GM19351 (cell line): ENCODE measurements at regions not wholly inside any gene's neighbourhood (a gene's known extent, or its start where the extent isn't known, plus 50 kb on each side); places are given as distances from the start of the nearest gene placed in this dataset.
"Not testable (repeated sequence)": the region's sequence is repeated elsewhere in the genome, so short reads cannot be mapped to it uniquely, and the experiment has no call there.

ENCODE experiments used
- ATAC-seq: cut with Tn5 transposase; IDR thresholded peaks from one replicate; pipeline ENCODE4 v1.9.1; 2021; ENCODE audit warnings: mild to moderate bottlenecking, moderate library complexity; ENCODE audit not compliant: unreplicated experiment

GRCh38 chr7:42688056-42688371, 223.9 kb downstream of the C7orf25 start:
- ATAC-seq: no peak

DNA sequence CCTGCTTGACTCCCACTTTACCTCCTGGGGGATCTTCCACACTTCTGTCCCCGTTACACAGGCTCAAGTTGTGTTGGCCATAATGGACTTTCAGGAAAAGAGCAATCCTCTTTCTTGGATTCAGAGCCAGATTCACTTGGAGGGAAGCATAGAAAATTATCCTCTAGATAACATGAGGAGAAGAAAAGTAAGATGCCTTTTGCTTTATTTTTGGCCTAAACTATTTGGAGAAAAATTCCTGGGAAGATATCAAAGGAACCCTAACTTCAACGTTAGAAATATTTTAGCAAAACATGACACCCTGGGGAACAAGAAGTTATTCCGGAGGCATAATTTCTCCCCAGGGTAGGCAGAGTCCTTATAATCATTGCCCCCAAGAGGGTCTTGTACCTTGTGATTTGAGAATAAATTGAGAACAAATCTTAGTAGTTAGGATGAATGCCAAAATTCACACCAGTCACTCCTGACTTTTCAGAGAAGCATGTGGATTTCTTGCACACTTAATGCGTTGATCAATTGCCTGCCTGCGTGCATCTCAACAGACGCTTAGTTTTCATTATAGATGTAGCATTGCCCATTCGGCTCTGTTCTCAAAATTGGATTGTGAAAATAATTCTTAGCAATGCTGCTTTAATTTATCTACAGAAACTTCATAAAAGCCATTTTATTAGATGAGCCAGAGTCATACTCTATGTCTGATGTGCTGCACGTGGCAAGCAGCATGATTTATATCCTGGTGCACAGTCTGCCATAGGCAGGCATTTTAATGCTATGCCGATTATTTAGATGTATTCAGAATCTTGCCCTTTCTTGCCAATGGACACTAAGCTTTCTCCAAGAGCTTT, 224.4 kb downstream of the C7orf25 start:
- ATAC-seq: no peak

GRCh38 chr7:42686594-42687156, 225.2 kb downstream of the C7orf25 start:
- ATAC-seq: no peak

DNA sequence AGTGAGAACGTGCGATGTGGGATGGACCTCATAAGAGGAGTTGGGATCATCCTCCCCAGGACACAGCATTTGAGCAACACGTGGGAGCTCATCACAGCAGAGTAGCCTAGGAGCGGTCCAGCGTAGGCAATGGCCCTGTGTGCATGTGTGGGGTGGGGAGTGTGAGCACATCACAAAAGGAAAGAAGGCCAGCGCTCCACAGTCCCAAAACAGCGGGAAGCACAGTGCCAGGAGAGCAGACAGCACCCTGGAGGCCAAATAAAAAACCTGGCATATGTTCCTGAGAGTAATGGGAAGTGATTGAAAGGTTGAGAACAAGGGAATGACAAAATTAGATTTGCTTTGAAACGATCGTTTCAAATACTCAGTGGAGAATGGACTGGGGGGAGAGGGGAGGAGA, 226.0 kb downstream of the C7orf25 start:
- no peak for ATAC-seq

- ATAC-seq: no peak
These were observed 233.8 kb downstream of the C7orf25 start for GRCh38 chr7:42677751-42678699.

GRCh38 chr7:42674541-42674940, 237.3 kb downstream of the C7orf25 start:
- no peak for ATAC-seq

- no peak for ATAC-seq
These were observed 237.9 kb downstream of the C7orf25 start for GRCh38 chr7:42673951-42674350.

DNA sequence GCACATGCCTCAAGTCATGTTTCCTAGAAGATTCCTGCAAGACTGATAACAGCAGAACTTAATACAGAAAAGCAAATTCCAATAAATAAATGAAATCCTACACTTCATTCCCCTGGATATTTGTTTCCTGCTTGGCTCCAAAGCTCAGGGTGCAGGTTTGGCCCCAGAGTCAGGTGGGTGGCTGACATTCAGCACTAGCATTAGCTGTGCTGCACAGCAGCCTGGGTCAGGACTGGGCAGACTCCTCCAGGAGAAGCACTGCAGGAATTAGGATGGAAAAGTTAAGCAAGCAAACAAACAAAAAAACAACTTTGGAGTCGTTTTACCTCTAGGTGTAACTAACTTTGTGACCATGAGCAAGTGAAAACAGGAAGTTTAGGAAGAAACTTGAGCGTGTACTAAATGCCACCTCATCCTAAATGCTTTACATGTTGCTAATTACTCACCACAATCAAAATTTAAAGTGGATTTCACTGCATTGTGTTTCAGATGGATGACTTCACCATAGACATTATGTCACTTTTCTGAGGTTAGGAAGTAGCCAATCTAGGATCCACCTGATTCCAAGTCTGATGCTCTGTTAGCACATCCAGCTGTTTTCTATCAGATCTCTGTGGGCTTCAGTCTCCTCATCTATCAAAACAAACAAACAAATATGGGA, 239.4 kb downstream of the C7orf25 start:
- no peak for ATAC-seq

DNA sequence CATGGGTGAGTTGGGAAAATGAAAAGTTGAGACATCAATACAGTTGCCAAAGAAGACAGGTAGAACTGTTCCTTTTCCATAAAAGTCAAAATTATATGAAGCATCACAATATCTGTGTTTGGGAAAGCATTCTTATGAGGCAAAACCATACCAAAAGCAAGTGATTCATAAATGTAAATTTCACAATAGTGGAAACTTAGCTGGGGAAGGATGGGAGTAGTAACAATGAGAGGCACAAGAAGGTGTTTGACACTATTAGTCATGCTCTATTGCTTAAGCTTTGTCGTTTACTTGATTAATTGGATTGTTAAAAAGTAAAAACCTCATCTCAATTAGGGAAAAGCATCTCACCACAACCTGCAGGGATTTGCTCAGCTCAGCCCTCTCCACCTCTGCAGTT, 240.2 kb downstream of the C7orf25 start:
- no peak for ATAC-seq

DNA sequence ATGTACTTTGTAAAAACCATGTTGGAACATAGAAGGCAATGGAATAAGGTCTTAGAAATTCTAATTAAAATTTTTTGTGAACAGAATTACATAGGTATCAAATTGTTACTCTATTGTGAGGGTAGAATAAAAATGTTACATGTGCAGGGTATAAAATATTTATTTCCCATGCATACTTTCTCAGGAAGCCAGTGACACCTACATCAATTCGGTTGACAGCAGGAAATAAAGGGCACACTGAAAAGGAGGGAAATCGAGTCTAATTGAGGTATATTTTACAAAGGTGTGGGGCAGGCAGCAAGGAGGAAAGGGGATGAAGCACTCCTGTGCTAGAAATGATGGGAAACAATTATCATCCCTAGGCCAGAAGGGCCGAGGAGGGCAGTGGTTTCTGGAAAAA, 244.9 kb downstream of the C7orf25 start:
- ATAC-seq: no peak

DNA sequence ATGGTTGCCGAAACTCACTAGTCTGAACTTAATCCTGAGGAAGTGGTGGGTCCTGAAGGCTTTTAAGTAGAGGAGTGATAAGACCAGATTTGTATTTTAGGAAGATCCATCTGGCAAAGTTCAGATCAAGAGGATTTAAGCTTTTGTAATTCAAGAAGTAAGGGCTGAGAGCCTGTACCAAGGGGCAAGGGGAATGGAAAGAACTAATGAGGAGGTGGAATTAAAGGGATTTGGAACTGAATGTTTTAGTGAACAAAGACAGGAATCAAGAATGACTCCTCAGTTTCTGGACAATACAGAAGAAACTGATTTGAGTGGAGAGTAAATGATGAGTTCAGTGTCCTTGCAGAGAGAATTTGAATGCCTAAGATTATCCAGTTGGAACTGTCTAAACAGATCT, 249.0 kb downstream of the C7orf25 start:
- ATAC-seq: no peak

- no peak for ATAC-seq
These were observed 250.6 kb downstream of the C7orf25 start for GRCh38 chr7:42661312-42661711.

DNA sequence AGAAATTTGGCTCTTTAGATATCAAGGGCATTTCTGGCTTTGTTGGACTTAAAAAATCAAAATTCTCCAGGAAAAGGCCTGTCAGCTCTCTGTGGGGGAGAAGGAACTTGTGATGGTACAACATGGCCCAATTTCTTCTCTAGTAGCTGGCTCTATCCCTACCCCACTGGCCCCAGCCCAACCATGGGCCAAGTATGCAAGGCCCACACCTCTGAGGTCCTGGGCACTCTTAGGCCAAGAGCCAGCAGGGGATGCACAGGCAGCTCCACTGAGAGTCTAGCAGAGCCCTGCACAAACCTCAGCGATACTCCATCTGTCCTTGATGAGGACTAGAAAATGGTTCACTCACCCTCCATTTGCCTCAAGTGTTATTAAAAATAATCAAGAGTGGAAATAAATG, 261.2 kb downstream of the C7orf25 start:
- no peak for ATAC-seq

GRCh38 chr7:42650171-42650570, 261.7 kb downstream of the C7orf25 start:
- ATAC-seq: no peak

DNA sequence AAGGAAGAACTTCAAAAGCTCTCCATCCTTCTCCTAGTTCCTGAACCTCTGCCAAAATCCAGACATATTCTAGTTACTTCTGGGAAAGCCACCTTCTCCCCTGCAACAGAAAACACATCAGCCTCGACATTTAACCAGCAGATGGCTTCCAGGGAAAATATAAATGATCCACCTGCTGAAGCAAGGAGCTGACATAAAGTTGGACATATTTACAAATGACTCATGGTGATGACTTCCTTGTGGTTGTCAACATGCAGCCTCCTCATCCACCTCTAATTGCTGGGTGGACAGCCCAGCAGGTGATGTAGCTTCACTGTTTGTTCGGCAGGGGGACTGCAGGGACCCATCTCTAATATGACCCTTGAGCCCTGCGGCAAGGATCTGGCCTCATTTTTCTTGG, 266.0 kb downstream of the C7orf25 start:
- ATAC-seq: no peak

GRCh38 chr7:42642699-42643098, 269.2 kb downstream of the C7orf25 start:
- no peak for ATAC-seq

DNA sequence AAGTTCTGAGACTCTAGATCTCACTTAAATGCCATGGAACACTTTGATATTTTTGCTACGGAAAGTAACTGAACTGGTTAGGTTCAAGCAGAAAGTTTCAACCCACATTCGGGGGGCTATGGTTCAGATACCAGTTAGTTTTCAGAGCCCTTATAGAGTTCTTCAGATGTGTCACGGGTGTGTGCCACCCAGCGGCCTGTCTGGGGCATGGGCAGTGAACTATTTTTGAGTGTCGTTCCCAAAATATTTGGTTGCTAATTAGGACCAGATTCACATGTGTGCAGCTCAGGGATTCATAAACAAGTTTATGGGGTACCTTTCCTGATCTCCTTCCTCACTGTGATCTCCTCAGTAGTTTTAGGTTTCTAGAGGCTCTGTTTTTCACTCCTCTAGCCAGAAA, 271.9 kb downstream of the C7orf25 start:
- no peak for ATAC-seq

DNA sequence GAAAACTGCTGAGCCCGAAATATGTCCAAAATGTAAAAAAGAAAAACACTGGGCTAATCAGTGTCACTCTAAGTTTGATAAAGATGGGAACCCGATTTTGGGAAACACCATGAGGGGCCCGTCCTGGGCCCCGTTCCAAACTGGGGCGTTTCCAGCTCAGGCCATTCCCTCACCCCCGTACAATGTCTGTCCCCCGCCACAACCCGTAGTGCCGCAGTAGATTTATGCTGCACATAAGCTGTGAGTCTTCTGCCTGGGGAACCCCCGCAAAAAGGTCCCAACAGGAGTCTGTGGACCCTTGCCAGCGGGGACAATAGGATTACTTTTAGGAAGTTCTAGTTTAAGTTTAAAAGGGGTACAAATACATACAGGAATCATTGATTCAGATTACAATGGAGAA, 275.5 kb downstream of the C7orf25 start:
- not testable (repeated sequence) for ATAC-seq

GRCh38 chr7:42628054-42628453, 283.8 kb downstream of the C7orf25 start:
- no peak for ATAC-seq

DNA sequence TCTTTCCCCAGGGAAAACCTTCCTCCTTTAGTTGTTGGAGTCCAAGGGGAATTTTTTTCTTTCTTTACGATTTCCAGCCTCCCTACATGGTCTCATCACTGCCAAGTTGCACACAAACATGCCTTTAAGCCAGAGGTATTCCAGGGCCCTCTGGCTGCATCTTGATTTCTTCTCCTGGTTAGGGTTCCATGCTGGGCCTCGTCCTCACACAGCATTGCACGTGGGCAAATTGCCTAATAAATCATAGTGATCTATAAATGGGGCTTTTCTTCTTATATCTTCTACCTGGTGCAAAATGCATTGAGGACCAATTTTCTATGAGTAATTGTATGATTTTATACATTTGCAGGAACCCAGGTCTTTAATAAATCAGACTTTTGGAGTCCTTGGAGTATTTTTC, 284.2 kb downstream of the C7orf25 start:
- no peak for ATAC-seq

- ATAC-seq: no peak
These were observed 284.8 kb downstream of the C7orf25 start for GRCh38 chr7:42627101-42627500.
